NCI-H2081 (cell line): ENCODE measurements at regions not wholly inside any gene's neighbourhood (a gene's known extent, or its start where the extent isn't known, plus 50 kb on each side); places are given as distances from the start of the nearest gene placed in this dataset.

Source experiments
- DNase-seq, 2 experiments: peaks; one replicate each; lab custom pipeline; 2025; lab: John Stamatoyannopoulos, UW

DNA sequence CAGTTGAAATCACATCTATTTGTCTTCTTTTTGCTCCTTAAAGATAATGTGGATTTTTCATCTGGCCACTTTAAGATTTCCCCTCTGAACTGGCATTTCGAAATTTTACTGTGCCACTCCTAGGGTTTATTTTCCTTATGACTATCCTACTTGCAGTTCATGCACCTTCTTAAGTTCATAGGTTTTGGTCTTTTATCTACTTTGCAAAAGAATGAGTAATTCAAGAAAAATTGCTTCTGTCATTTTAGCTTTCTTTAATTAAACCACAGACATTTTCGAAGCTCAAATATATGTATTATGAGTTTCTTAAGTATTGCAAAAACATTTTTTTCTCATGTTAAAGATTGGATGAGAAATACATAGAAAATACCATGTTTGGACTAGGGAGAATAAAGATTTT is 1244.8 kb upstream of the TMPRSS15 start:
- no peak for DNase-seq

DNA sequence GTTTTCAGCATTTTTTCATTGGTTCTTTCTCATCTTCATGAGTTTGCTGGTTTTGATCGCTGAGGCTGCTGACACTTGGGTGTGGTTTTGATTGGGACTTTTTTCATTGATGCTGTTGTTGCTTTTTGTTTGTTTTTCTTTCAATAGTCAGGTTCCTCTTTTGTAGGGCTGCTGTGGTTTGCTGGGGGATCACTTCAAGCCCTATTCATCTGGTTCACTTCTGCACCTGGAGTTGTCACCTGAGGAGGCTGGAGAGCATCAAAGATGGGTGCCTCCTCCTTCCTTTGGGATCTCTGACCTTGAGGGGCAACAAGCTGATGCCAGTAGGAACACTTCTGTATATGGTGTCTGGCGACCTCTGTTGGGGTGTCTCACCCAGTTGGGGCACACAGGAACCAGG is 1279.9 kb upstream of the TMPRSS15 start:
- no peak for DNase-seq

DNA sequence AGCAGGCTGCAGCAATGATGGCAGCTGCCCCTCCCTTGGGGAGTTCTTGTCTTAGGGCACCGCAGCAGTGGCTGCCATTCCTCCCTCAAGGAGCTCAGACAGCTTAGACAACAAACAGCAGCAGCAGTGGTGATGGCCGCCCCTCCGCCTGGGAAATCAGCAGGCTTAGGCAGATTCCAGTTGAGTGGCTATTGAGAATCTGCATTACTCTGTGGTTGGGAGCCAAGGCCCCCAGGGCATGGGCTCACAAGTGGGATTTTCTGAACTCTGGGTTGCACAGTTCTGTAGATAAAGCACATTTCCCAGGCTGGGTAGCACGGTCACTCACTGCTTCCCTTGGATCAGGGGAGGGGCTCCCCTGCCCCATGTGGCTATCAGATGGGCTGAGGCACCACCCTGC is 1280.7 kb upstream of the TMPRSS15 start:
- DNase-seq: no peak

DNA sequence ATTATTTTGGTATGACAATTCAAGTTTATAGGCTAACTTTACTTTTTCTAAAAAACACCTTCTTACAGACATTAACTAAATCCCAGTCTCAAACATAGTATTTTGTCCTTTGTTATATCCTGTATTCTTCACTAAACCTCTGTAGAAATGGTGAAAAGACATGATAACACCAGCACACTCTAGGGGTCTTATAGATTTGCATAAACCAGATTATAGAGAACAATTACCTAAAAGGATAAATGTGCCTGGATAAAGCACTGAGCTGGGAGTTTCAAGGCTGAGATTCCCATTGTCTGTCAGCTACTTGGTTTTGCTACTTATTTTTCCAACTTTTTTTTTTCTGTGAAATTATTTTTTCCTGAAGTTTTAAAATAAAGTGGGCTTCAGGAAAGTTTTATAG is 1288.6 kb upstream of the TMPRSS15 start:
- DNase-seq: no peak

DNA sequence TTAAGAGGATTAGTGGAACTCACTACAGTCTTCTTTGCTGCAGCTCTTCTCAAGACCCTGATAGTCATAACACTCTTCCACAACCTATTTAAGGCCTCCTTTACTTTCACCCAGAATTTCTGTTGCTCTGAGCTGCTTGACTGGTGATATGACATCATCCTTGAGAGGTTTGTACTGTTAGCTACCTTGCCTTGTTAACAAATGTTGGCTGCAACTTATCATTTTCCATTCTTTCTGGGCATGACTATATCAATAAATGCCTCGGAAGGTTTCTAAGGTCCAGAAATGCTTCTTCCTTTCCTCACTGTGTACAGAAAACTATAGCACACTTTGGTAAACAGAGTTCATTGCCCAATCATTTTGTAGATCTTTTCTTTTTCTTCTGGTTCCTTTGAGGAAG is 1292.2 kb upstream of the TMPRSS15 start:
- no peak for DNase-seq

DNA sequence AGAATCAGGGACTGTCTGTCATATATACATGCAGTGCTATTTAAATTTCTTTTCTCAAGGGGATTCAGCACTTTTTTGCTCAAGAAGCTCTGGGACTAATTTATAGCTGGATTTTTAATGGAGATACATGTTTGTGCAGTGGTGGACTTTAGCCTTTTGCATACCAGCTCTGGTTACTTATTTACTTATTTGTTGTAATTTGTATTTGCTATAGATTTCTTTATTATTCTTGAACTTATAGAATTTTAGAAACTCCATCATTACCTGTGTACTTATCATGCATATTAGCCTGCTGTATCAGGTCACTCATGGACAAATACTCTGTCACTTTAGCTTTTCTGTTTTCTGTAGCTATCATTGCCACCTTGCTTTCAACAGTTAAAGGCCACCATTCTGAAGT is 1296.9 kb upstream of the TMPRSS15 start:
- DNase-seq: no peak

DNA sequence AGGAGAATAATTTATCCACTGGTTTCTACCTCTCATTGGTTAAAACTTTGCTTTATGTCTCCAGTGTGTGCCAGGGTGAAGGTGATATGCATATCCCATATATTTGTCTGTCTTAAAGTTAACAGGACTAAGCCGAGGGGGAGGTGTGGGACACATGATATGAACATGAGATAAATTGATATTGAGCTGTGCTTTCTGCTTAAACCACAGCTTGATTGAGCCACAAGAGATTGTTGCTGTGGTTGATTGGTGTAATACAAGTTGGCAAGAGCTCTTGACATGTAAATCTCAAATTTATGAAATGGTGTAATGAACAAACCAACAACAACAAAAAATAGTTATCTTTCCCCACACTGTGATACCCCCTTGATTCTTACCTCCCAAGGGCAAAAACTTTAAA is 1295.5 kb upstream of the NCAM2 start:
- no peak for DNase-seq

DNA sequence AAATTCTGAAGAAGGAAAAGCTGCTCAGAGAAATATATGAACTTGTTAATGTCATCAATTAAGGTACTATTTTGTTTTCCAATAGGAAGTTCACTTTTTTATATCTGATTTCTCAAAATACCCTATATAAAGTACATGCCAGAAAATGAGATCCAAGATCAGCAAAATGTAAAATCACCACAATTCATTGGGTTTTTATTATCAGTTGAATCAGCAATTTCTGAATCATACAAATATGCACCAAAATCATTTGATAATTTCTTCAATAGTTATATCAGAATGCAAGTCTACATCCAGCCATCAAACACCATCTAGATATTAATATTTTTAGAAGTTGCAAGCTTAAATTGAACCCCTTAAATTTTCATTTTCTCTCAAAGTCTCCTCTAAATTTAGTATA is 1293.4 kb upstream of the NCAM2 start:
- no peak for DNase-seq

DNA sequence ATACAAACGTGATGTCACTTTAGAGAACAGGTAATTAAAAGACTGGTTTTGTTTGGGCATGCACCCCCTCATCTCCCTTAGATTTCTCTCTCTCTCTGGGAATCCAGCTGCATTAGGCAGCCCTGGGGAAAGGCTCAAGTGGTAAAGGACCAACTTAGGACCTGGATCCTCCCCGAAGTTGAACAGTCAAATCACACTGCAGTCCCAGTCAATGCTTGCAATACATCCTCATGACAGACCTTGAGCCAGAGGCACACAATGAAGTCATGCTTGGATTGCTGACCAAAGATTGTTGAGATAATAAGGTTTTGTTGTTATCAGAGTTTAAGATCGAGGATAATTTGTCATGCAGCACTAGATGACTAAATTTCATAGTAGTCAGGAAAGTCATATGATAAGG is 1285.8 kb upstream of the NCAM2 start:
- no peak for DNase-seq

DNA sequence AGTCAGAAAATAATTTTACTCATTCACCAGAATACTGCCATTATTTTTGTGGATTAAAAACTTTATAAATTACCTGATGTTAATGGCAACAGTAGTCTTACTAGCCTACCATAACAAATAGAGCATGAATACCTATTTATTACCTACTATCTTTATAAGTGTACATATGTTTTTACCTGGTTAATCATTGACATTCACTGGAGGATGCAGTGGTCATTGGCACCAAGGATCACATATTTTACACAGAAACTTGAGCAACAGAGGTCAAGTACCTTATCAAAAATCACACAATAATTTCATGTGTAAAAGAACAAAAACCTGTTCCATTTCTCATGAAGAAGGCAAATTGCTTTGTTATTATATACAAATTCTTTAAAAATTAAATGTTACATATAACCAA is 1284.9 kb upstream of the NCAM2 start:
- no peak for DNase-seq

DNA sequence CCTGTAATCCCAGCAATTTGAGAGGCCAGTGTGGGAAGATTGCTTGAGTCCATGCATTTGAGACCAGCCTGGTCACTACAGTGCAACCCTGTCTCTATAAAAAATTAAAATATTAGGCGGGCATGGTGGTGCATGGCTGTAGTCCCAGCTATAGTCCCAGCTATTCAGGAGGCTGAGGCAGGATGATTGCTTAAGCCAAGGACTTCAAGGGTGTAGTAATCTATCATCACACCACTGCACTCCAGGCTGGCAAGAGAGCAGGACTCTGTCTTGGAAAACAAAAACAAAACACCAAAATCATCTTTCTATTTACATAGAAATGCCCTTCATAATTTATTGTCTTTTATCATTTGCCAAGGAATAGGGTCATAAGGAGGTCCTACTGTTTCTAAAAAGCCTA is 1274.1 kb upstream of the NCAM2 start:
- no peak for DNase-seq

DNA sequence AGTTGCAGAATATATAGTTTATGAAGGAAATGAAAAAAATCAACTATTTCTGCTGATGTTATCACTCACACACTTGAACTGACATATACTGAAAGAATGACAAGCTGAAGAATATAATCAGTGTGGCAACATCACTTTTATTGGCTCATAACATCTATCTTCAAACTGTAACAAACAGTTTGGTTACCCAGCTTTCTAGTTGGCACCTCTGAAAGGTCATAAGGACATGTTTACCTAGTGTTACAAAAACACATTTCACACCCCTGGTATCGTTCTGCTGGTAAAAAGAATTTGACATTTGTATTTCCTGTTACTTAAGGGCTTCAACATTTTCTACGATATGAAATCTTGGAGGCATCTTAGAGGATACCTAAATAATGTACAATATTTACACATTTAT is 1267.0 kb upstream of the NCAM2 start:
- DNase-seq: no peak

DNA sequence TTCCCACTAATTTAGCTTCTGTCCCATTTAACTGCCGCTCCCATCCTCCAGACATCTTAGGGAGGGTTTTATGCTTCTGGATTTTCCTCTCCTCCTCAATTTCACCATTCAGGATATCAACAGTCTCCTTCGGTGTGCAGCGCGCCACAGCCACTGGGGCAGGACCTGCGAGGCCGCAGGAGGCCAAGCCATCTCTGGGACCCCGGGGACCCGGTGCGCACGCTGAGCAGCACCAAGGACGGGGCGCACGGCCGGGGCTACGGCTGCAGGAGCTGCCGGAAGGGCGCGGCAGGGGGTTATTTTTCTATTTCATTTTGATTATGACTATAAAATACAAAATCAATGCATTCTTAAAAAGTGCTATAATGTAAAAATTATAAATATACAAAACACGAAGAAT is 1238.4 kb upstream of the NCAM2 start:
- no peak for DNase-seq

DNA sequence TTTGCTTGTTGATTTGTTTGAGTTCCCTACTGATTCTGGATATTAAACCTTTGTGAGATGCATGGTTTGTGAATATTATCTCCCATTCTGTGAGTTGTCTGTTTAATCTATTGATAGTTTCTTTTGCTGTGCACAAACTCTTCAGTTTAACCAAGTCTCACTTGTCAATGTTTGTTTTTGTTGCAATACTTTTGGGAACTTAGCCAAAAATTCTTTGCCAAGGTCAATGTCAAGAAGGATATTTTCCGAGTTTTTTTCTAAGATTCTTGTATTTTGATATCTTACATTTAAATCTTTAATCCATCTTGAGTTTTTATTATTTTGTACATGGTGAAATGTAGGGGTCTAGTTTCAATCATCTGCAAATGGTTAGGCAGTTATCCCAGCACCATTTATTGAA is 1230.7 kb upstream of the NCAM2 start:
- no peak for DNase-seq

DNA sequence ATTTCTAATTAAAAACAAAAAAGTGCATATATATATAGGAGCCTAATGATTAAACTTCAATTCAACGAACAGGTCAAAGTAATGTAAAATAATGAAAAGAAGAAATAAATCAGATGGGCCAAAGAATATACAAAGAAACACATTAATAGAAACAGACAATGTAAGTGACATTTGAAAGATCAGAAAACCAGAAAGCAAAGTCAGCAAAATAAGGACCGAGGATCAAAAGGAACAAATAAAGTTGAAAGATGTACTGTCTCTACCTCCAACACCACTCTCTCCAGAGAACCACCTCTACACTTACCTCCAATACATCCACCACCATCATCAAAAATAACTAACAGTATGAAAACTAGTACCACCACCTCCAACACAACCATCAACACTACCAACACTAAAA is 1226.3 kb upstream of the NCAM2 start:
- no peak for DNase-seq

DNA sequence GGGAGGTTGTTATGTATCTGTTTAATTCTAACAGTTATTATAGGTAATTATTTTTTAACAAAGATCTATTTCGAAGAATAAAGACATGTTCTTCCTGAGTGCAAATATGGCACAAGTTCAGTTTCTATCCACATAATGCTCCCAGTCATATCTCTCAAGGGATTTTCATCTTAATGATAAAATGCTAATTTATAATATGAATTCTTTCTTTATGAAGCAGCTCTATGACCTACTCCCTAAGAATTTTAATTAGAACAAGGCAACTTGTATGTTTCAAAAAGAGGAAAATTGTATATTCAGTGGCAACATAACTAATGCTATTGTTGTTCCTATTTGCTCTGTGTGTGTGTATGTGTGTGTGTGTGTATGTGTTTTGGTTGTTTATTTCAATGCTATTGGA is 1222.1 kb upstream of the NCAM2 start:
- no peak for DNase-seq

DNA sequence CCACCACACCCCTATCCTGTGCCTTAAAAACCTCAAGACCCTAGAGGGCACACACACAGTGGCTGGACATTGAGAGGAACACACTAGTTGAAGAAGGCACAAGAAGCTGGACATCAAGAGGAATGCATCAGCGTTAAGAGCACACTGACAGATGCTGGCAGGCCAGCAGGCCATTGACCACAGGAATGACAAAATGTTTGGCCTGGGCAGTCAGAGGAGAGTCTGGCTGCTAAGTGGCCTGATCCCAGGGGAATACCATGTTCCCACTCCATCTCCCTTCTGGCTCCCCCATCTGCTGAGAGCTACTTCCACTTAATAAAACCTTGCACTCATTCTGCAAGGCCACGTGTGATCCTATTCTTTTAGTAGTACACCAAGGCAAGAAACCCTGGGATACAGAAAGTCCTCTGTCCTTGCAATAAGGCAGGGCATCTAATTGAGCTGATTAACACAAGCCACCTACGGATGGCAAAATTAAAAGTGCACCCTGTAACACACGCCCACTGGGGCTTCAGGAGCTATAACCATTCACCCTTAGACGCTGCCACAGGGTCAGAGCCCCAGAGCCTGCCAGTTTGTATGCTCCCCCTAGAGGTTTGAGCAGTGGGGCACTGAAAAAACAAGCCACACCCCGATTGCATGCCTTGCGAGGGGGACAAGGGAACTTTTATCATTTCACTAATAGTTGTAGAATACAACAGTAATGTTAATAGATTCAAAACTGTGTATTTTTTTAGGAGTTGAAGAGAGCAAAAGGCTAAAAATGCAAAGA is 1216.1 kb upstream of the NCAM2 start:
- DNase-seq: no peak

DNA sequence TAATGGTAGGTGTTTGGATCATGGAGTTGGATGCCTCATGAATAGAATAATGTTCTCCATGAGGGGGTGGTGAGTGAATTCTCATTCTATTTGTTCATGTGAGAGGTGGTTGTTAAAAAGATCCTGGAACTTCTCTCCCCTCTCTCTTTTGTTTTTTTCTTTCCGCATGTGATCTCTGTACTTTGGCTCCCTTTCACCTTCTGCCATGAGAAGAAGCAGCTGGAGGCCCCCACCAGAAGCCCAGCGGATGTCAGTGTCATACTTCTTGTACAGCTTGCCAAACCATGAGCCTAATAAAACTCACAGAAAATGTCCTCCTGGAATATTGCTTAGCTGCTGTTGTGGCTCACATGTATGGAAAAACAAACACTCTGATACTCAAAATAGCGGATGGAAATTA is 1212.3 kb upstream of the NCAM2 start:
- peak in 1 of 2 experiments; percentile 12 for DNase-seq

DNA sequence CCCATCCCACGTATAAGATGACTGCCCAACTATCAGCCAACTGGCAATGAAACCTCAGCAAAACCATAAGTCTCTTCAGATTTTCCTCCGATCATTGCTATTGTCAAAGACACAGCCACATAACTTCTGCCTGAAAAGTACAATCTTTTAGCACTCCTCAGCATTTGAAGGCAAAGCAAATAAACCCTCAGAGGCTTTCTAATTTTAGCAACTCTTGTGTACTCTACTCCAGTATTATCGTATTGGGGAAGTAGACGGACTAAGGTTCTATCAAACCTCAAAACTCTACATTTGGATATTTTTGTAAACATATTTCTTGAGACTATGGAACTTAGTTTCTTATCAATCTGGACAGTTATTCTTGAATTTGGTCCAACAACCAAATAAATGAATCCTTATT is 1206.2 kb upstream of the NCAM2 start:
- no peak for DNase-seq

DNA sequence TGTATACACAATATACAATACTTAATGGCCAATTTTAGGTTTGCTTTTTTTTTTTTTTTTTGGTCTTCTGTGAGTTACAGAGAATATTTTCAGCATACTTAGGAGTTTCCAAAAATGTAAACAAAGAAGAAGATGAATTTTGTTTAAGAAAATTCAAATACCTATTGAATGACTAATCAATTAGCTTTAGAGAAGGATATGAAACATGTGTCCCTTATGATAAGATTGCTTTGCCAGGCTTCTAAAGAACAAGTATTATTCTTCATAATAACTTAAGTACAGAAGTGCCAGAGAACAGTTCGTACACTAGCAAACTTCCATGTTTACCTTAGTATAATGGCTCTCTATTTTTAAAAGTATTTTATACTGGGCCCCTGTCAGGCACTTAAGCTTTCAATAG is 1191.0 kb upstream of the NCAM2 start:
- DNase-seq: no peak

DNA sequence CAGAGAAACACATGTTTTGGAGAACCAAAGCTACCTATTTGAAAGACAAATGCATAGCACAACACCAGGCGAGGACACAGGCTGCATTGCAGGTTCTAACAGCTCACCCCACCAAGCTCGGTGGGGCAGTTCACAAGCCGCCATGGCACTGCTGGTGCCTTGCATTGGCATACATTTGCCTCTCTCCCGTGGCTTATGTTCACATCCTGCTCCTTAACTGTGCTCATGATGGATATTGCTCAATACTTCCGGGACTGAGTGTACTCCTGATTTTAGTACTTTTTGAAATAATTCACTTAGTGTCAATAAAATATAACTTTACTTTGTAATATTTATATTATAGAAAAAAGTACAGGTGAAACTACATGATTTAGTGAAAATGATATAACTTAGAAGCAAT is 1187.4 kb upstream of the NCAM2 start:
- DNase-seq: no peak

DNA sequence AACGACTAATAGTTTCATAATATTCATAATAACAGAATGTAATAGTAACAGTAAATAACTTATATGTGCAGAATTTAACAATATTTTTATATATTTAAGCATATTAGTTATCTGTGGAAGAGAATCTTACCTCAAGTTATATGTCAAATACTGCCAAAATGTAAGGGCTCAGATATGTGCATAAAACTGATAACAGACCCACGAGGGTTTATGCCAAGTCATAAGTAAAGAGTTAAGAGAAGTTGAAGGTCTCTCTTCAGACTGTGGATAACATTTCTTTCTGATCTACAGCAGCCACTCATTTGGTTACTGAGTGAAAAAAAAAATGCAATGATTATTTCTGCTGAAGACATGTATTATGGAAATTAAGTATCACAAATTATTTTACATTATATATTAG is 1167.8 kb upstream of the NCAM2 start:
- DNase-seq: no peak

DNA sequence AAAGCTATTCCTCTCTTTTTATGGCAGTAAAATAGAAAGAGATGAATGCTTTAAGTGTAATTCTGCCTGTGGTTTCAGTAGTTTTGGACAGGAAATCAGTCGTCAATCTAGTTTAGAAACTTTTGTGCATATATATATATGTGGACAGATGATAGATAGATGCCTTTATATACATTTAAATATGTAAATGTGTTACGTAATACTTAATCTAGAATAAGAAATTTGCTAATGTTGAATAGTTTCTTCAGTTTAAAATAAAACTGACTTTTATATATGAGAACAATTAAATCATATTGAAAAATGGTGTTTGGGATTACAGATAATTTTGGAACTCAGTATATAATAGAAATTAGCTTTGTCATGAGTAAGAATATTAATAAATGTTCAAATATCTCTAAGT is 1165.7 kb upstream of the NCAM2 start:
- no peak for DNase-seq

DNA sequence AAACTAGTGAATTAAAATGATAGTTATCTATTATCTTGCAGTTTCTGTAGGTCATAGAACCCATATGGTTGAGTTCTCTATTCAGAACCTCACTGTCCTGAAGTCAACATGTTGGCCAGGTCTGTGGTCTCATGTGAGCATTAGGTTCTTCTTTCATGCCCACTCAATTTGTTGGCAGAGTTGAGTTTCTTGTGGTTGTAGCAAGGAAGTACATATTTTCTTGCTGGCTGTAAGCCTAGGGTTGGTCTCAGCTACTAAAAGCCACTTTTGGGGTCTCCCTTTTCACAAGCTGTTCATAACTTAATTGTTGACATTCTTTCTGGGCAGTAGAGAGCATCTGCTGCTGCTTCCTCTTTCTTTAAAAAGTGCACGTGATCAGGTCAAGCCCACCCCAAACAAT is 1165.1 kb upstream of the NCAM2 start:
- DNase-seq: no peak

DNA sequence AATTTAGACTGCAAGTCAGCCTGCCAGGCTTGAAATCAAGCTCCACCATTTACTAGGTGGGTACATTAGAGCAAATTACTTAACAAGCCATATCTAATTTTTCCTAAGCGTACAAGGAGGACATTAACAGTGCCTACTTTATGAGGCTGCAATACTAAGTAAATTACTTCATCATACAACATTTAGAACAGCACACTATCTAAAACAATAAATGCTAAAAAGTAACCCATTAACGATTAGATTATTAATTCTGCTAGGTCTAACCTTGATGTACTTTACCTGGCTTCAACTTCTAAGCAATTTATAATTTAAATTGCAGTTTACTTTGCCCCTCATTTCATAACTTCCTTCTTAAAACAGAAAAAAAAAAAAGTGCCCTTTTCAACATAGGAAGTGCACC is 1155.6 kb upstream of the NCAM2 start:
- no peak for DNase-seq
